ENCODE measurements at regions not wholly inside any gene's neighbourhood (a gene's known extent, or its start where the extent isn't known, plus 50 kb on each side); places are given as distances from the start of the nearest gene placed in this dataset.

GRCh38 chr7:38002689-38003088 lies 82.2 kb downstream of the EPDR1 start:
- no peak for FAIRE-seq

- no peak for FAIRE-seq
Observed at GRCh38 chr7:38006559-38006958, 86.1 kb downstream of the EPDR1 start.

- FAIRE-seq, result no peak
Observed at GRCh38 chr7:38007096-38007495, 86.7 kb downstream of the EPDR1 start.

- no peak for FAIRE-seq
Observed at GRCh38 chr7:38013246-38013645, 92.8 kb downstream of the EPDR1 start.

- no peak for FAIRE-seq
Observed at GRCh38 chr7:38016567-38016966, 96.1 kb downstream of the EPDR1 start.

GRCh38 chr7:38017320-38017719 lies 96.9 kb downstream of the EPDR1 start:
- no peak for FAIRE-seq

GRCh38 chr7:38020121-38020785 lies 99.8 kb downstream of the EPDR1 start:
- no peak for FAIRE-seq

- FAIRE-seq, result no peak
Observed at GRCh38 chr7:38021892-38022291, 101.5 kb downstream of the EPDR1 start.

- FAIRE-seq, result no peak
Observed at GRCh38 chr7:38025815-38026214, 105.4 kb downstream of the EPDR1 start.

- FAIRE-seq, result no peak
Observed at GRCh38 chr7:38027884-38028455, 107.5 kb downstream of the EPDR1 start.

GRCh38 chr7:38034062-38034908 lies 113.8 kb downstream of the EPDR1 start:
- FAIRE-seq, result no peak

GRCh38 chr7:38040831-38041230 lies 120.4 kb downstream of the EPDR1 start:
- no peak for FAIRE-seq

- FAIRE-seq, result no peak
Observed at GRCh38 chr7:38049679-38050078, 128.4 kb upstream of the STARD3NL start.

- no peak for FAIRE-seq
Observed at GRCh38 chr7:38051311-38051710, 126.7 kb upstream of the STARD3NL start.

- no peak for FAIRE-seq
Observed at GRCh38 chr7:38051786-38052185, 126.3 kb upstream of the STARD3NL start.

GRCh38 chr7:38052786-38053185 lies 125.3 kb upstream of the STARD3NL start:
- FAIRE-seq, result no peak

GRCh38 chr7:38054199-38054598 lies 123.8 kb upstream of the STARD3NL start:
- FAIRE-seq, result no peak

- FAIRE-seq, result no peak
Observed at GRCh38 chr7:38057829-38058228, 120.2 kb upstream of the STARD3NL start.

- no peak for FAIRE-seq
Observed at GRCh38 chr7:38060116-38060515, 117.9 kb upstream of the STARD3NL start.

- FAIRE-seq, result no peak
Observed at GRCh38 chr7:38060637-38061036, 117.4 kb upstream of the STARD3NL start.

- FAIRE-seq, result no peak
Observed at GRCh38 chr7:38066391-38066790, 111.7 kb upstream of the STARD3NL start.

GRCh38 chr7:38068461-38068860 lies 109.6 kb upstream of the STARD3NL start:
- no peak for FAIRE-seq

GRCh38 chr7:38069052-38069451 lies 109.0 kb upstream of the STARD3NL start:
- no peak for FAIRE-seq

- no peak for FAIRE-seq
Observed at GRCh38 chr7:38070718-38071117, 107.3 kb upstream of the STARD3NL start.
